Lower leg skin (tissue), 3 donors: ENCODE measurements at regions not wholly inside any gene's neighbourhood (a gene's known extent, or its start where the extent isn't known, plus 50 kb on each side); places are given as distances from the start of the nearest gene placed in this dataset.

Experiments used
- POLR2A ChIP-seq, 2 donors: fragments of 450-650 bp; IDR thresholded peaks; one replicate each; pipeline ENCODE4 v1.6.1; 2016 to 2017; ENCODE audit warnings: antibody characterized with exemption in 2 of 2, mild to moderate bottlenecking in 1 of 2, moderate library complexity in 1 of 2
- TF ChIP-seq, protein P1 (sequence below), 3 donors: fragments of 450-650 bp; IDR thresholded peaks; one replicate each; pipeline ENCODE4 v1.5.1; 2016; ENCODE audit warnings: antibody characterized with exemption in 3 of 3, mild to moderate bottlenecking in 3 of 3, moderate library complexity in 2 of 3

- TF ChIP-seq, protein P1, sequence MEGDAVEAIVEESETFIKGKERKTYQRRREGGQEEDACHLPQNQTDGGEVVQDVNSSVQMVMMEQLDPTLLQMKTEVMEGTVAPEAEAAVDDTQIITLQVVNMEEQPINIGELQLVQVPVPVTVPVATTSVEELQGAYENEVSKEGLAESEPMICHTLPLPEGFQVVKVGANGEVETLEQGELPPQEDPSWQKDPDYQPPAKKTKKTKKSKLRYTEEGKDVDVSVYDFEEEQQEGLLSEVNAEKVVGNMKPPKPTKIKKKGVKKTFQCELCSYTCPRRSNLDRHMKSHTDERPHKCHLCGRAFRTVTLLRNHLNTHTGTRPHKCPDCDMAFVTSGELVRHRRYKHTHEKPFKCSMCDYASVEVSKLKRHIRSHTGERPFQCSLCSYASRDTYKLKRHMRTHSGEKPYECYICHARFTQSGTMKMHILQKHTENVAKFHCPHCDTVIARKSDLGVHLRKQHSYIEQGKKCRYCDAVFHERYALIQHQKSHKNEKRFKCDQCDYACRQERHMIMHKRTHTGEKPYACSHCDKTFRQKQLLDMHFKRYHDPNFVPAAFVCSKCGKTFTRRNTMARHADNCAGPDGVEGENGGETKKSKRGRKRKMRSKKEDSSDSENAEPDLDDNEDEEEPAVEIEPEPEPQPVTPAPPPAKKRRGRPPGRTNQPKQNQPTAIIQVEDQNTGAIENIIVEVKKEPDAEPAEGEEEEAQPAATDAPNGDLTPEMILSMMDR (IDR thresholded peaks at IDR 0.05): no peak
- no peak for TF ChIP-seq POLR2A (IDR thresholded peaks at IDR 0.05)
Measured at GRCh38 chr2:21854938-21855337, 731.2 kb downstream of the TDRD15 start.
